CD1c-positive myeloid dendritic cell (primary cell): ENCODE measurements at regions not wholly inside any gene's neighbourhood (a gene's known extent, or its start where the extent isn't known, plus 50 kb on each side); places are given as distances from the start of the nearest gene placed in this dataset.
"Not testable (repeated sequence)": the region's sequence is repeated elsewhere in the genome, so short reads cannot be mapped to it uniquely, and the experiment has no call there.

ENCODE experiments used
- DNase-seq: peaks from one replicate; pipeline ENCODE4 v3.0.0-alpha.2; 2016; ENCODE audit errors: extremely low spot score

DNA sequence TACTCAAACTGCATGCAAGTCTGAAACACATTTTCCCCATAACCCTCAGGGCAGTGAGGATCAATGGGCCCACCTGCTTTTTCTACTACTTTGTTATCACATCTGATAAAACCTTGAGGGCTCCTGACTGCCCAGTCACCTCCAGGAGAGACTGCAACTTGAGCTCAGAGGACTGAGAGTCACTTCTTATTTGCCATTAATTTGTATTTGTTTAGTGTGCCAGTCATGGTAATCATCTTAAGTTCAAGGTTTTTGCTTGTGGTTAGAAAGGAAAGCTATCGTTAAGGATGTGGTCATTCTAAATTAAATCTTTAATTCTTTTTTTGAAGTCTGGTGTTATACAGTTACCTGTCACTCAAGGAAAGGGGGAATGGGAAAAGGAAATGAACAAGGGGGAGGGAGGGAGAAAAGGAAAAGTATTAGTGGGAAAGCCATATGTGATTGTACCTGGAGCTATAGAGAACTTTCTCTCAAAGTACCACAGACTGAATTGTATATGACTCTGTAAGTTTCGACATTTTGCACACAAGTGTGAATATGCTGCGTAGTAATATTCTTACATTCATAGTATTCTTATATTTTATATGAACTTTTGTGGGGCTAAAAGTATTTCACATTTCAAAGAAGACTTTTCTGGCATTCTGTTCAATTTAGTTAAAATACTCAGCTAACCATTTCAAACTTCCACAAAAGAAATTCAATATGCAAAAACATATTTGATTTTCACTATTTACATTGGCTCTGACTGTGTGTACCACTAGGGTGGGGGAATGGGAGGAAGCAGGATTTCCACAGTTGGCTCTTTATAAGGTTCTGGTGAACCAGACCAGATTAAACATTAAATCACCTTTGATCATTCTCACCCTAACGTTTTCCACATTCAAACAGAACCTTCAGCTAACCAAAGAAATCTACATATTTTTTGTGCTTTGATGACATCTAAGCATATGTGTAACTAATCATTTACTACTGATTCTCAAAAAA lies 166.5 kb upstream of the ATP11B start:
- DNase-seq: no peak

DNA sequence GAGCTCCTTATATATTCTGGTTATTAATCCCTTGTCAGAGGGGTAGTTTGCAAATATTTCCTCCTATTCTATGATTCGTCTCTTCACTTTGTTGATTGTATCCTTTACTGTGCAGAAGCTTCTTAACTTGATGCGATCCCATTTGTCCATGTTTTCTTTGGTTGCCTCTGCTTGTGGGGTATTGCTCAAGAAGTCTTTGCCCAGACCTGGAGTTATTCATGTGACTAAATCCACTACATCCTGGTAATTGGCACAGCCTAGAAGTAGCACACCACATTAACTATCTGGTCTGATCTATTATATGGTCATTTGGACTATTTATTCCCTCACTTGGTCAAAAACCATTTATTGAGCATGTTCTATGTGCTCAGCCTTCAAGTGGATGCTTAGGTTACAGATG lies 164.8 kb upstream of the ATP11B start:
- no peak for DNase-seq

DNA sequence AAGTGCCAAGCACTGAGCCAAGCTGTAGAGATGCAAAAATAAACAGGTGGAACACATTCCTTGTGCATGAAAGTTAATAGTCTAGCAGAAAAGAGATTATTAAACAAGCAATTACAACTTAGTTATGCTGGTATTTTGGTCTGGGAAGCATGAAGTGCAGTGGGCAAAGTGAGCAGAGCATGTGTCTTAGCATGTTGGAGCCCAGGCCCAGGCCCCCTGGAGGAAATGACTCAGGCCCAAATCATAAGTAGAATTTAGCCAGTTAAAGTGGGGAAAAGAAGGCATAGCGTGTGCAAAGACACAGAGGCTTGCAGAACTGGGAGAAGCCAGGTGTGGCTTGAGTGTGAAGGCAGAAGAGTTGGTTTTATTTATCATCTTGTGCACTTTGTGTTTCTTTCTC lies 163.8 kb upstream of the ATP11B start:
- no peak for DNase-seq

DNA sequence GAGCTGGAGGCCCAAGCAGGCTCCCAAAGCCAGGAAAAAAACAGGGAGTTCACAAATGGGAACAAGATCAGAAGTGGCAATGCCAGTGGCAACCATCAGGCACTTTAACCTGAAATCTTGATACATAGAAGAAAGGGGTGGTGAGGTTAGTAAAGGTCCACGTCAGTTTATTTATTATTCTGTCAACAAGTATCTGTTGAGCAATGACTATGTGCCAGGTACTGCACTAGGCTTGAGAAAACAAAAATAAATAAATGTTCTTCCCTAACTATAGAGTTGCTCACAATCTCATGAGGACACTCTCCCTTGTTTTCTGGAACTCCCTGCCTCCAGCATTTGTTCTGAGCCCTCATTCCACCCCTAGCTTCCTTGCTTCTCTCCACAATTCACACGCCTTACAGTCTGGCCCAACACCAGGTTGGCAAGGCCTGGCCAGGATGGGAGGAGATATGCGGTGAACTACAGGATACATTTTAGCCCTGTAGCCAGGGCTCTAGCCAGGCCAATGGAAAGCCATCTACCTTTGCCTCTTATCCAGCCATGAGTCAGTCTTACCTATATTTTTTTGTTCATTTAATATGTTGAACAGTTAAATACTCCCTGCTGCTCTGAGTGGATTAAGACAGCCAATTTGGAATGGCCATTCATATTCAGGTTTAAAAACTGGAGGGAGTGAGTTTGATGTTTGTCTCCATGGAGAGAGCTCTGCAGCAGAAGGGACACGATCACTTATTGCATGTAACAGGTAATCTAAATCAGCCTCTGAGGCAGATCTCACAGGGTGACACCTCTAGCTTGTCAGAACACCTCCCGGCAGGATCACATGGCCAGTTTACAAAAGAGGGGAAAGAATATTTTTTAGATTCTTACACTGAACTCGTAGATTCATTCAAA lies 161.9 kb upstream of the ATP11B start:
- no peak for DNase-seq

DNA sequence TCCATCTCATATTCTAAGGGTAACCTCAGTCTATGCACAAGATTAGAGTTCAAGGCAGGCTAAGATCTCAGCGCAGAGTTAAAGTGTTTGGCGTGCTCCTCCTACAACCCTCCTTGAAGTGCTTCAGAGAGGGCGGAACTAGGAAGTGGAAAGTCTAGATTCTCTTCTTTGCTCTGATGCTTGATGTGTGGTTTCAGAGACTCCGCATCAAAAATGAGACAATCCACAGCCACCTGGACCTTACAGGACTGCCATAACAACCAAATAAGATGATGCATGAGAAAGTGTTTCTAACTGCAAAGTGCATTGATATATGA lies 161.3 kb upstream of the ATP11B start:
- DNase-seq: no peak

DNA sequence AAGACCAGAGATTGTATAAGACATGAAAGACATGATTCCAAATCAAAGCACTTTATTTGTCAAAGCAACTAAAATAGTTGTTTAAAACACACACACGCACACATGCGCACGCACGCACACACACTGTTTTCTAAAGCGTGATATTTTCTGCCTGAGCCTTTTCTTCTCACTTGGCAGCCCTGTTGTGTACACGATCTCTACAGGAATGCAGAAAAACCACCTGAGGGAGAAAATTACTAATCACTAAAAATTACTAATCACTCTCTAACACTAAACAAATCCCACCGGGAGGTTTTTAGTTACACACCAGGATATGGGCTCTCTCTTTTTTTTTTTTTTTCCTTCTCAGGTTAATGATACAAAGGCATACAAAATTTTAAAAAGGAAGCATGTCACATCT lies 160.1 kb upstream of the ATP11B start:
- DNase-seq: no peak

DNA sequence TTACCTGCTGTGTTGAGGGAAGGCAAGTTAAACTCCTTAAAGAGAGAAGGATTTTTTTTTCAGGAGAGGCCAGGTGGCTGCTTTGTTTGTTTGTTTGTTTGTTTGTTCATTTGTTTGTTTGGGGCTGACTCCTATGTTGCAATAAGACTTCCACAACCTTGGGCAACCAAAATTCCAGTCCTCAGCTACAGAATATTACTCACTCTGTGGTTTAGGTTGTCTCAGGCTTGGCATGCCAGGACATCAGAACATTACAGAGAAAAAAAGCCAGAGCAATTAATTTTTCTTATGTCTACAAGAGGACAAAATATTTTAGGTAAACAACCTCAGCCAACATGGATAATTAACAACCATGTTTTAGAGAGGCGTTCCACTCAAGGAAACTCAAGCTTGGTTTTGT lies 156.7 kb upstream of the ATP11B start:
- DNase-seq: no peak

DNA sequence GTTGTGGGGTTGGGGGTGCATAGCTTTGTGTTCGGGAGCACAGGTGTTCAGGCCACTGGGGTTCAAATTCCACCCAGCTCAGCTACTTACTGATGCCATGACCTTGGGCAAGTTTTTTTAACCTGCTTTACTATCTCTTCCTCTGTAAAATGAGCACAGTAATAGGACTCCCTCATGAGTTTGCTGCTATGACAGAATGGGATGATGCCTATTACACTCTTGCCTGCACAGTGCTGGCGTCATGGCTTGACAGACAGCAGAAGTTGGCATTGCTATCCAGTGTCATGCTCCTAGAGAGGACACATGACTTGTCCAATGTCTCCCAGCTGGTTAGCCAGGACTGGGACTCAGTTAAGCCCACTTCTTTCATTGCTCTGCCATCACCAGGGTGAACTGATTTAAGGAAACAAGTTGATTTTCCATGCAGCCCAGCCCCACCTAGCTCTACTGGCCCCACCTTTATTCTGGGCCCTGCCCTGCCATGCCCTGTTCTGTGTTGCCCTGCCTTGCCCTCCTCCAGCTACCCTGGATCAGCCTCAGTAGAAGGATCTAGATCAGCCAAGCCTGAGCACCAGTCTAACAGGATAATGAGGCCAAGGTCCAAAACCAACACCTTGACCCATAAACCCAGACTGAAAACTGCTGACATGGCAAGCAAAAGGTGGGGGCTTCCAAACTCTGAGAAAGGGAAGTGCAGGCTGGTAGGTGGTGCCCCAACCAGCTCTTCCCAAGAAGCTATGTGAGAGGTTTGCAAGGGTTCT lies 155.8 kb upstream of the ATP11B start:
- DNase-seq: no peak

DNA sequence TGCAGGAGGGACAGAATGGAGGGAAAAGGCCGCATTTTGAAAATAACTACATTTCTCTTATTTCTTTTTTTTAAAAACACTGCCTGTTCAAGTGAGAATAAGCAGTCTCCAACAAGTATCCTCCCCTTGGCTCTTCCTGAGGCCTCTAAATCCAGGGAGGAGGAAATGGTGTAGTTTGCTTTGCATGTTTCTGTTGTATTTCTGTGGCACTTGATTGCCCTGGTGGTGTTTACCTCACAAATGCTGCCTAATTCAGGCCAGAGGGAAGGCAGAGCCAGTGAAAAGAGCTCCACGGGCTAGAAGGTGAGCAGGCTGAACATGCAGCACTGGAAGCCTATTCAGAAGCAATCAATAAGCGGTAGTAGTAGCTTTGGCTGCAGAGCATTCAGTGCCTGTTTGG lies 149.3 kb upstream of the ATP11B start:
- no peak for DNase-seq

DNA sequence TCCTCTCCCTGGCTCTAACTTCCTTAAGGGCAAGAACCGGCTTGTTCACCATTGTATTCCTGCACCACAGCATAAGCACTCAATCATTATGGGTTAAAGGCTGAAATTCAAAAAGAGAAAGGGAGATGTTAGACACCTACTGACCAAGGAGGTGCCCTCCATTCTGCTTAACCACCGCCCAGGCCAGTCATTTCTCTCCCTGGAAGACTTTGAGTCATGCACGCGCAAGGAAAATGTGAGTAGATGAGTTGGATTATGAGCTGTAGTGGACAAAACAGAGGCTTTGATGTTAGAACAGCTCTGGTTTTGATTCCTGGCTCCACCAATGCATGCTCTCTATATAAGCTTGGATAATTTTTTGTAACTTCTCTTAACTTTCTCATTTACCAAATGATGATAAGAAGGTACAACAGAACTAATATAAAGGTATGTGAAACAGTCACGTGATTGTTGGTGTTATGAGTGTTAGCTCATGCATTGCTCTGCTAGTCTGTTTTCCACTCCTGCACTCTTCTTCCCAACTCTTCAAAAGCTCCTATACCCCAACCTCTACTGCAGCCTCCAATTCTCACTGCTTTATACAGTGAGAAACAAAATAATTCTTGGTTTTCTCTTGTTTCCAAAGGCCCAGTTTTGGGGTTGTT lies 148.4 kb upstream of the ATP11B start:
- DNase-seq: no peak

DNA sequence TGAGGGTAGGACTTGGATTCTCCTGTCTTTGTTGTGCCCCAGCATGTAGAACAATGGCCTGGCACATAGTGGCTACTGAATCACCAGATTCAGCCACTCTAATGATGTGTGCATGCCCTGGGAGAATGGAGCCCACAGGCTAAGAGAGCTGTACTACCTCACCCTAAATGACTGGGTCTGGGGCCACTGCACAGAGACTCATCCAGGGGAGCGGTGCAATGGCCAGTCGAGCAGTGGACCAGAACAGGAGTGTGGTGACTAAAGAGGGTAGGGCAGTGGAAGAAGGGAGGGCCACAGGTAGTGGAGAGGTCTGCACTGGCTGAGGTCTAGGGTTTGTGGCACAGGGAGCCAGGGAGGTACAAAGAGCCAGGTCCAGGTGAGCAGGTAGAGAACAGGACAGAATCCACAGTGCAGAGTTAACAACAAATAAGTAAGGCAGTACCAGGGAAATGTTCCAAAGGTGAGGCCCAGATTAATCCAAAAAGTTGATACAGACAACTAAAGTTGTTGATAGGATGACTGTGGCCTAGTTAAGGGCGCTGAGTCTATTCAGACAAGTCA lies 142.7 kb upstream of the ATP11B start:
- DNase-seq: no peak

DNA sequence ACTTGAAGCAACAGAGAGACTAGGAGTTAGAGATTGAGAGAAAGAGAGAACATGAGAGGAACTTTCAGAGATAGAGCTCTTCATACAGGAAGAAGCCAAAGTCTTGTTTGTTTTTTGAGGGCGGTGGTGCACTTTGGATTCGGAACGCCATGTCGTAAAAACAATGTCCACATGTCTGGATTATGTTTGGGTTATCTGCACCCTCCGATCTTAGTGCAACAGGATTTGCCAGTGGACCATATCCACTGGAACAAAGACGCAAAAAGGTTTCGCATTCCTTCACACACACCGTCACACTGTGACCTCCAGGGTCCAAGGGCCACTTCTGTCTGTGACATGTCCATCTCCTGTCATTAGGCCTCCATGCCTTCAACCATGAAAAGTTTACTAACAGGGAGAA lies 141.8 kb upstream of the ATP11B start:
- DNase-seq: no peak

DNA sequence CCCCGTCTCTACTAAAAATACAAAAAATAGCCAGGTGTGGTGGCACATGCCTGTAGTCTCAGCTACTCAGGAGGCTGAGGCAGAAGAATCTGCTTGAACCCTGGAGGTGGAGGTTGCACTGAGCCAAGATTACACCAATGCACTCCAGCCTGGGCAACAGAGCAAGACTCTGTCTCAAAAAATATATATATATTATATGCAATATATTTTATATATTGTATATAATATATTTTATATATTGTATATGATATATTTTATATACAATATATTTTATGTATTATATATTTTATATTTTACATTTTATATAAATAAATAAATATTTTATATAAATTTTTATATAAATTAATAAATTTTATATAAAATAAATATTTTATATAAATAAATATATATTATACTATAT lies 140.2 kb upstream of the ATP11B start:
- not testable (repeated sequence) for DNase-seq

DNA sequence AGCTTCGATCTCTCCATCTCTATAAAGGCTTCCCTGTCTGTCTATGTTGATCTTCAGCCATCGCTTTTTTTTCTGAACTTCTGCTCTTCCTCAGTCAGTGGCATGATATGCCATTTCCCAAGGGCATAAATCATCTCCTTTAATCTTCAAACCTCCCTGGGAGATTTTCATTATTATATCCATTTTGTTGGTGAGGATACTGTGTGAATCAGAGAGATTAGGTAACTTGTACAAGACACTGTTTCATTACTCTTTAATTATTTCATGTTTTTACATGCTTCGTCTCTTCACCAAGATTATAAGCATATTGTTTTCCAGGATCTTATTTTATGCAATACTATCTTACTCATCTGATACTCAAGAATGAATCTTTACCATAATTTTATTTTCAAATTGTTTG lies 124.8 kb upstream of the ATP11B start:
- DNase-seq: no peak

DNA sequence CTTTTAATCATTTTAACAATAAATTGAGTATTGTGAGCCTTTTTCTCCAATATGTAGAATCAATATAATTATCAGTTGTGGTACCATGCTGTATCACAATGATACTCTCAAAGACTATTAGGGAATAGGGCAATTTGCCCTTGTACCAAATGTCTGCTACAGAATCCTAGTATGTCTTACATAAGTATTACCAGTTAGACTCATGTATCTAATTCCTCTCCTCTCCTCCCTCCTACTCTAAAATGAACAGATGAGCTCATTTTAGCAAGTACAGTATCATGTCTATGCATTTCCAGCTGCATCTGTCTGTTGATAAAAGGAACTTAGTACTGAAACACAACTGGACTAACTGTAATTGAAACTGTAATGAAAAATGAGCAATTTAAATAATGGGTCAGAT lies 124.3 kb upstream of the ATP11B start:
- DNase-seq: no peak

DNA sequence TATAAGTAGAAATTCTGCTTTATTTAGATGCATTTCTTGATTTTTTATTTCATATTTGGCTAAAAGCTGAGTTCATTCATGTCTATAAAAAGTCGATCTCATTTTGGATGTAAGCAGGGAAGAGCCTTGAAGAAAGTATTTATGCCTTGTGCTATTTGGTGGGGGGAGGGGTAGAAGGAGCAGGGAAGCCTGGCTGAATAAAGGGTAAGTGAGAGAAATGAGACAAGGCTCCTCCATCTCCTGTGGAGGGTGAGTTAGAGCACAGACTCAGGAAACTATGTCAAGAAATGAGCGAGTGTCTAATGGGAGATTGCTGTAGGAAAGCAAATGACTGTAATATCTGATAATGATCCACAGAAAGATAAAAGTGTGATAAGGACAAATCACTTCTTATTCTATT lies 121.8 kb upstream of the ATP11B start:
- no peak for DNase-seq

DNA sequence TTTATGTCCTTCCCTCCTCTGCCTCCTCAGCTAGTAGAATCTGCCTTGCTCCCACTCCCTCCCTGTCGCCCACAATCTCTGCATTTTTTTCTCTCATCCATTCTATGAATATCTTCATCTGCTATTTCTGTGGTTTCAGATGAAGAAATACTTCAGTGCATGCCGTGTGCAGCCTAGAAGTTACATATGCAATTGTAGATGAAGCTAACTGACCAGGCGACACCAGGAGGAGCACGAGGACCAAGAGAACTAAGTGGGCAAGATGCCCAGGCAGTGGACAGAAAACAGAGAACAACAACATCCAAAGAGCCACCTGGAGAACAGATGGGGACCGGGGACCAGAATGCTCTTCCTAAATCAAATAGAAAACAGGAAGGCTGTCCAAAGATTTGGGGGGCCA lies 121.4 kb upstream of the ATP11B start:
- no peak for DNase-seq

DNA sequence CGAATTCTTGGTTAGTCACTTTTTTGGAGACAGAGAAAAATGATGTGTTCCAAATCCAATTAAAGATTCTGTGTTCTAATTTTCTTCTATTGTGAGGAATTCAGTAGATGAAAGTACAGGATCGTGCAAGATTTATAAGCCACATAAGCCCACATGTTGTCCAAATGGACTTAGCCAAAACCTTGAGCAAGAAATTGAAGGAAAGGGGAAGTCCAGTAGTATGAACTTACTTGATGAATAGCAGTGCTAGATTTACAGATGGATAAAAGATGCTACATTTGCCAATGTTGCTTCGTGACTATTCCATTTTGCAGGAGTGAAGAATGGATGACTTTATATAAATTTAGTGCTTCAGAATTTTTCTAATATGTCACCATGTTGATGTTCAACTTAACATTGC lies 120.0 kb upstream of the ATP11B start:
- DNase-seq: no peak

DNA sequence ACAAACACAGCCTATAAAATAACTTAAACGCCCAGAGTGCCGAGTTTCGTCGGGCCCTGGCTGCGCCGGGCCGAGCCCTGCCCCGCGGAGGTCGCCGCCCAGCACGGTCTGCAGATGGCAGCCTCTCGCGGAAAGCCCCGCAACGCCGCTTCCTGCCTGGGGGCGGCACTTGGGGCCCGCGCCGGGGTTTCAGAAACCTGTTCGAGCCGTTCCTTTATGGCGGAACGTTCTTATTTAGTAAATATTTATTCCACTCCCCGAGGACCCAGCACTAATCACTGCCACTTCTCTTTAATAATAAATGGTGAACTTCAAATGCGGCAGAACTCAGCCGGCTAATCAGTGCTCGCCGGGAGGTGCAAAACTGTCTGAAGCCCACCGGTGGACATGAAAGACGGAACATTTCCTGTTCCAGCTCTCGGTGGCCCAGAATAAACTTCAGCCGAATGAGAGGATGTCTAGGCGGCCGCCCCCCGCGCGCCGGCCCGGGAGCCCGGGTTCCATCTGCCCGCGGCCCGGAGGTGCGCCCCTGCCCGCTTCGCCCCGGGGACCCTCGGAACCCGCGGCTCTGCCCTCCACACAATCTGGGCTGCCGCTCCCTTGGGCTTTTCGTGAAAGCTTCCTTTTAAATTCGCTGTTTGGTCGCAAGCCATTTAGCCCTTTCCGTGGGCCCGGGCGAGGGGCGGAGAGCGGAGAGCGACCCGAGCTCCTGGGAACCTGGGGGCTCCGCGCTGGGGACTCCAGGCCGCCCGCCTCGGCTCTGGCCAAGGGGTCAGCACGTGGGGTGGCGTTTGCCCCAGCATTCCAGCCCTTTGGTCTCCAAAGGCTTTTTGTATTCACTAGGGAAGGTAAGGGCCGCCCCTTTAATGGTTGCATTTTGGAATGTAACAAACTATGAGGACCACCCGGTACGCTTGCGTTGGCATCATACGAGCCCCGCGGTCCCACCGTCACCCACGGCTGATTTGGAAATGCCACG lies 110.8 kb upstream of the ATP11B start:
- DNase-seq: peak; percentile 28

DNA sequence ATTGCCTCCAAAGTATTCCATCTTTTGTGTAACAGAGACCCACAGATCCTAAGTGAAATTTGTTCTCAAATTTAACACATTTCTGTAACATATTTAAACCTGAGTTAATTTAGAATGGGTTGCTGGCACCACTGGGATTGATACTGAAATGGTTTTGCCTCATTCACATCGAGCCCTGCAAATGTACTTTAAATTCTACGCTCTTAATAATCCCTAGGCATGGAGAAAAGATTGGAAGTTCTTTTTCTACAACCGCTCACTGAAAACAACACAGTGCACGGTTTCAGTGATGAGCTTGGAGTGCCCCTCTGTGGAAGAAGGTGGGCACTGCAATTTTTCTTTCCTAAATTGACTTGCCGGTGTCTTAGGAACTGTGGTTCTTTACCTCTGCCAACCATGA lies 109.9 kb upstream of the ATP11B start:
- DNase-seq: peak; percentile 70
